ENCODE measurements at regions not wholly inside any gene's neighbourhood (a gene's known extent, or its start where the extent isn't known, plus 50 kb on each side); places are given as distances from the start of the nearest gene placed in this dataset.

DNA sequence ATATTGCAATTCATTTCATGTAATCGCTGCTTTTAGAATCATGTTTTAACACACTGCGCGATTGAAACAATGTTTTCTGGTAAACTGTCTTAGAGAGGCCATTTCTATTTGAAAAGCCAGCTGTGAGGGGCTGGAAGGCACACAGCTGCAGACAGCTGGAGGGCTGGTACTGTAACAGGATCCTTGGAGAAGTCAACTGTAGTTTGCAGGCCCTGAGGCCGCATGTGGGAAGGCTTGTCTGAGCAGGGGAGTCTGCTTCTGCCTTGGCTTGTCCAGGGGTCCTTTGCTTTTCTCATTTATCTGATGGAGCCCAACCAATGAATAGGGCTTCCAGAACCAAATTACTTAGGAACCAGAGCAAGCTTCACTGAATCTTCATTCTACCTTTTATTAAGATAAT, 313.5 kb downstream of the BLID start:
- H2BK12ac ChIP-seq (ENCODE audit: low read length) = no peak overlapping the region
- no peaks in the 10 kb centered on the region for H3K79me1 ChIP-seq (ENCODE audit: low read length)
- peaks cover 0 to 2% of the 10 kb centered on the region in 2 experiments for H3K4me1 ChIP-seq (ENCODE audit: control insufficient read depth in 1 of 2, insufficient read depth in 2 of 2, low read length in 2 of 2)
- H4K8ac ChIP-seq (ENCODE audit: low read depth, low read length) = no peak overlapping the region
- H4K91ac ChIP-seq (ENCODE audit: low read depth, low read length) = no peak overlapping the region
- H3K14ac ChIP-seq (ENCODE audit: low read length) = no peak overlapping the region
- no peaks in the 10 kb centered on the region for H3K79me2 ChIP-seq (ENCODE audit: control insufficient read depth, insufficient read depth, low read length, poor library complexity)
- H2BK120ac ChIP-seq (ENCODE audit: insufficient read depth, low read length, poor library complexity) = no peak overlapping the region
- no peak overlapping the region for H3K9ac ChIP-seq (ENCODE audit: low read length)
- H3K9me3 ChIP-seq (ENCODE audit: insufficient read depth, low read depth, low read length) = no peaks in the 10 kb centered on the region
- no peak overlapping the region for H3K27ac ChIP-seq (ENCODE audit: low read depth, low read length)
- H3K4me3 ChIP-seq (ENCODE audit: low read depth, low read length) = no peak overlapping the region
- H3K36me3 ChIP-seq (ENCODE audit: control insufficient read depth in 1 of 2, insufficient read depth in 2 of 2, low read length in 2 of 2) = no peaks in the 10 kb centered on the region
- no peak for DNase-seq
- H2AK5ac ChIP-seq (ENCODE audit: low read length) = no peak overlapping the region
- WGBS (ENCODE audit: extremely low coverage, insufficient coverage, insufficient read length) = no CpG with 5 or more reads among the region's 4 CpGs
- no peak overlapping the region for H4K12ac ChIP-seq (ENCODE audit: low read depth, low read length)
- H3K23ac ChIP-seq (ENCODE audit: low read length) = no peak overlapping the region
- no peak overlapping the region for H3K4me2 ChIP-seq (ENCODE audit: low read length)
- no peak overlapping the region for H3K18ac ChIP-seq (ENCODE audit: low read length)
- no peak overlapping the region for H2BK5ac ChIP-seq (ENCODE audit: low read depth, low read length, poor library complexity)
- H2AFZ ChIP-seq (ENCODE audit: insufficient read depth, low read length, poor library complexity) = no peak overlapping the region
- H3K4ac ChIP-seq (ENCODE audit: low read depth, low read length) = no peak overlapping the region
- no peaks in the 10 kb centered on the region for H3K27me3 ChIP-seq (ENCODE audit: insufficient read depth, low read length)

DNA sequence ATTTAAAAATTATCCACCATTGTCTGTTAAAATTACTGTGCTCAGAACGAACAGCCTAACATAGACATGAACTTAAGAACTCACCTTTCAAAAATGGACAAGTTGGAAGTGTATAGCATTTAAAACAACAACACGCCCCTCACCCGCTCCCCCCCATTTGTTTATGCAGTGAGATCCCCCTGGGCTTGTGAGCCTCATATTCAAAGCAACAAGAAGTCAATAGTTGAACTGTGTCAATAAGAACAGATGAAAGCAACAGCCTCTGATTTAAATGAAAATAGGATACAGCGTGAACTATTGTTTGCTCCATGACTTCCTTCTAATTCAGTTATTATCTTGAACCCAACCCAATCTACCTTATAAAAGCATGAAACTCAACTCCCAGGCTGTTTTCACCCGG, 314.2 kb downstream of the BLID start:
- no peak overlapping the region for H3K4me2 ChIP-seq (ENCODE audit: low read length)
- H3K9ac ChIP-seq (ENCODE audit: low read length) = no peak overlapping the region
- no peak overlapping the region for H4K8ac ChIP-seq (ENCODE audit: low read depth, low read length)
- no peak overlapping the region for H3K4ac ChIP-seq (ENCODE audit: low read depth, low read length)
- H3K23ac ChIP-seq (ENCODE audit: low read length) = no peak overlapping the region
- no peak overlapping the region for H4K12ac ChIP-seq (ENCODE audit: low read depth, low read length)
- H3K27me3 ChIP-seq (ENCODE audit: insufficient read depth, low read length) = no peaks in the 10 kb centered on the region
- H3K18ac ChIP-seq (ENCODE audit: low read length) = no peak overlapping the region
- no peak overlapping the region for H2AK5ac ChIP-seq (ENCODE audit: low read length)
- H2BK5ac ChIP-seq (ENCODE audit: low read depth, low read length, poor library complexity) = no peak overlapping the region
- DNase-seq = no peak
- H3K4me1 ChIP-seq (ENCODE audit: control insufficient read depth in 1 of 2, insufficient read depth in 2 of 2, low read length in 2 of 2) = peaks cover 0 to 2% of the 10 kb centered on the region in 2 experiments
- no peak overlapping the region for H2BK120ac ChIP-seq (ENCODE audit: insufficient read depth, low read length, poor library complexity)
- no peak overlapping the region for H3K4me3 ChIP-seq (ENCODE audit: low read depth, low read length)
- H4K91ac ChIP-seq (ENCODE audit: low read depth, low read length) = peak overlapping the region; percentile 52
- no peak overlapping the region for H2AFZ ChIP-seq (ENCODE audit: insufficient read depth, low read length, poor library complexity)
- no peaks in the 10 kb centered on the region for H3K9me3 ChIP-seq (ENCODE audit: insufficient read depth, low read depth, low read length)
- H3K27ac ChIP-seq (ENCODE audit: low read depth, low read length) = no peak overlapping the region
- H3K14ac ChIP-seq (ENCODE audit: low read length) = no peak overlapping the region
- WGBS (ENCODE audit: extremely low coverage, insufficient coverage, insufficient read length) = no CpG with 5 or more reads among the region's 5 CpGs
- H3K36me3 ChIP-seq (ENCODE audit: control insufficient read depth in 1 of 2, insufficient read depth in 2 of 2, low read length in 2 of 2) = no peaks in the 10 kb centered on the region
- H3K79me2 ChIP-seq (ENCODE audit: control insufficient read depth, insufficient read depth, low read length, poor library complexity) = no peaks in the 10 kb centered on the region
- no peaks in the 10 kb centered on the region for H3K79me1 ChIP-seq (ENCODE audit: low read length)
- no peak overlapping the region for H2BK12ac ChIP-seq (ENCODE audit: low read length)

DNA sequence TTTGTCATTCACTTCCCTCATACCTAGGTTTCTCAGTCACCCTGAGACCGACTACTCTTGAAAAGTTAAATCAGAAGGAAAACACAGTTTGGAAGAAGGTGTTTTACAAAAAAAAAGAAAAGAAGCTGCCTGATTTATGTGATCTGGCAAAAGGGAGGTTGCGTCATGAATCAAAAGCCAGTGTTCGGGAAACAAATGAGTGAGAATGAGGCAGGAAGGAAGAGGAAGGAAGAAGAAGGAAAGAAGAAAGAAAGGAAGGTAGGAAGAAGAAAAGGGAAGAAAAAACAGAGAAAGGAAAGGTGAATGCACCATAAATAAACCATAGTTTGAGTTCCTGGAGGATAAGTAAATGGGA, 314.6 kb downstream of the BLID start:
- H3K9me3 ChIP-seq (ENCODE audit: insufficient read depth, low read depth, low read length) = no peaks in the 10 kb centered on the region
- peak overlapping the region; percentile 91 for H3K27ac ChIP-seq (ENCODE audit: low read depth, low read length)
- H3K18ac ChIP-seq (ENCODE audit: low read length) = no peak overlapping the region
- H3K4me3 ChIP-seq (ENCODE audit: low read depth, low read length) = no peak overlapping the region
- H3K14ac ChIP-seq (ENCODE audit: low read length) = no peak overlapping the region
- peak overlapping the region; percentile 53 for H4K8ac ChIP-seq (ENCODE audit: low read depth, low read length)
- no peaks in the 10 kb centered on the region for H3K36me3 ChIP-seq (ENCODE audit: control insufficient read depth in 1 of 2, insufficient read depth in 2 of 2, low read length in 2 of 2)
- H2AK5ac ChIP-seq (ENCODE audit: low read length) = no peak overlapping the region
- no peak overlapping the region for H2BK12ac ChIP-seq (ENCODE audit: low read length)
- WGBS (ENCODE audit: extremely low coverage, insufficient coverage, insufficient read length) = no CpG with 5 or more reads among the region's 3 CpGs
- no peak overlapping the region for H3K9ac ChIP-seq (ENCODE audit: low read length)
- H3K4me2 ChIP-seq (ENCODE audit: low read length) = peak overlapping the region; percentile 17
- no peaks in the 10 kb centered on the region for H3K79me2 ChIP-seq (ENCODE audit: control insufficient read depth, insufficient read depth, low read length, poor library complexity)
- H3K4ac ChIP-seq (ENCODE audit: low read depth, low read length) = no peak overlapping the region
- no peaks in the 10 kb centered on the region for H3K79me1 ChIP-seq (ENCODE audit: low read length)
- no peaks in the 10 kb centered on the region for H3K27me3 ChIP-seq (ENCODE audit: insufficient read depth, low read length)
- DNase-seq = no peak
- no peak overlapping the region for H2AFZ ChIP-seq (ENCODE audit: insufficient read depth, low read length, poor library complexity)
- peak overlapping the region; percentile 33 for H2BK5ac ChIP-seq (ENCODE audit: low read depth, low read length, poor library complexity)
- H4K91ac ChIP-seq (ENCODE audit: low read depth, low read length) = no peak overlapping the region
- no peak overlapping the region for H4K12ac ChIP-seq (ENCODE audit: low read depth, low read length)
- no peak overlapping the region for H2BK120ac ChIP-seq (ENCODE audit: insufficient read depth, low read length, poor library complexity)
- H3K4me1 ChIP-seq (ENCODE audit: control insufficient read depth in 1 of 2, insufficient read depth in 2 of 2, low read length in 2 of 2) = peaks cover 0 to 2% of the 10 kb centered on the region in 2 experiments
- no peak overlapping the region for H3K23ac ChIP-seq (ENCODE audit: low read length)

DNA sequence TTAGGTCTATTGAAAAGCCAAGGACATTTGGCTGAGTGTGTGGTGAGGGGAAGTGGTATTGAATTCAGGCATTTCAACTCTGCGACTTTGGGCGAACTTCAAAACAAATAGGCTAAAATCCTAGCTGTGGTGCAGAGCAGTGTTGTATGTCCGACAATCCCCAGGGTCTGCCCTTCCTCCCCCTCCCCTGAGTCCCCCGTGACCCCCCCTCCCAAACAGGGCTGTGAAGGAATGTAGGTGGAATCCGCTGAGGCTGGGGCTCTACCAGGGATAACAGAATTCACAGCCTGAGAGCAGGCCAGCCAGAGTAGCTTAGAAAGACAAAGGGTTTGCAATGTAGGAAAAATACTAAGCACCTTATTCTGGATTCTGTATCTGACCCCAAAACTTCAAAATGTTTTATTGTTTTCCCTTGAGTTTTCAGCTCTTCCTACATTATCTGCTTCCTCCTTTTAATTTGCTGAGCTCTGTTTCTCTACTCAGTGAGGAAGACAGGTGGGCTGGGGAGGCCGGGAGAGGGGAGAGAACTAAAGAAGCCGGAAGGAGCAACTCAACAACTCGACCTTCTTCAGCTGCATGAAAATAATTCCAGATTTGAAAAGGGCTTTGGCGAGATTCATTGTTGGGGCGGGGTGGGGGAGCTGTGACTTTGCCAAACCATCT, 315.2 kb downstream of the BLID start:
- no peaks in the 10 kb centered on the region for H3K79me1 ChIP-seq (ENCODE audit: low read length)
- H3K4me3 ChIP-seq (ENCODE audit: low read depth, low read length) = no peak overlapping the region
- H4K12ac ChIP-seq (ENCODE audit: low read depth, low read length) = no peak overlapping the region
- H2BK5ac ChIP-seq (ENCODE audit: low read depth, low read length, poor library complexity) = peak overlapping the region; percentile 33
- no peaks in the 10 kb centered on the region for H3K36me3 ChIP-seq (ENCODE audit: control insufficient read depth in 1 of 2, insufficient read depth in 2 of 2, low read length in 2 of 2)
- no peak overlapping the region for H3K14ac ChIP-seq (ENCODE audit: low read length)
- no peak overlapping the region for H3K18ac ChIP-seq (ENCODE audit: low read length)
- H3K27me3 ChIP-seq (ENCODE audit: insufficient read depth, low read length) = no peaks in the 10 kb centered on the region
- no peak overlapping the region for H3K23ac ChIP-seq (ENCODE audit: low read length)
- H2BK120ac ChIP-seq (ENCODE audit: insufficient read depth, low read length, poor library complexity) = peak overlapping the region; percentile 37
- peak overlapping the region; percentile 91 for H3K27ac ChIP-seq (ENCODE audit: low read depth, low read length)
- peak overlapping the region; percentile 53 for H4K8ac ChIP-seq (ENCODE audit: low read depth, low read length)
- DNase-seq = no peak
- peaks cover 0 to 2% of the 10 kb centered on the region in 2 experiments for H3K4me1 ChIP-seq (ENCODE audit: control insufficient read depth in 1 of 2, insufficient read depth in 2 of 2, low read length in 2 of 2)
- H2AK5ac ChIP-seq (ENCODE audit: low read length) = no peak overlapping the region
- H3K79me2 ChIP-seq (ENCODE audit: control insufficient read depth, insufficient read depth, low read length, poor library complexity) = no peaks in the 10 kb centered on the region
- no peak overlapping the region for H3K4ac ChIP-seq (ENCODE audit: low read depth, low read length)
- H2BK12ac ChIP-seq (ENCODE audit: low read length) = no peak overlapping the region
- no peak overlapping the region for H2AFZ ChIP-seq (ENCODE audit: insufficient read depth, low read length, poor library complexity)
- H3K9me3 ChIP-seq (ENCODE audit: insufficient read depth, low read depth, low read length) = no peaks in the 10 kb centered on the region
- no peak overlapping the region for H4K91ac ChIP-seq (ENCODE audit: low read depth, low read length)
- peak overlapping the region; percentile 17 for H3K4me2 ChIP-seq (ENCODE audit: low read length)
- WGBS (ENCODE audit: extremely low coverage, insufficient coverage, insufficient read length) = no CpG with 5 or more reads among the region's 10 CpGs
- no peak overlapping the region for H3K9ac ChIP-seq (ENCODE audit: low read length)
